NK-92 treated with Interleukin-12 subunit alpha and Interleukin-12 subunit beta, amount 100 ng/mL, for 24 hours (cell line): ENCODE measurements at regions not wholly inside any gene's neighbourhood (a gene's known extent, or its start where the extent isn't known, plus 50 kb on each side); places are given as distances from the start of the nearest gene placed in this dataset.
"Not testable (repeated sequence)": the region's sequence is repeated elsewhere in the genome, so short reads cannot be mapped to it uniquely, and the experiment has no call there.

ENCODE experiments used
- DNase-seq: peaks from one replicate; lab custom pipeline; 2025; lab: John Stamatoyannopoulos, UW

DNA sequence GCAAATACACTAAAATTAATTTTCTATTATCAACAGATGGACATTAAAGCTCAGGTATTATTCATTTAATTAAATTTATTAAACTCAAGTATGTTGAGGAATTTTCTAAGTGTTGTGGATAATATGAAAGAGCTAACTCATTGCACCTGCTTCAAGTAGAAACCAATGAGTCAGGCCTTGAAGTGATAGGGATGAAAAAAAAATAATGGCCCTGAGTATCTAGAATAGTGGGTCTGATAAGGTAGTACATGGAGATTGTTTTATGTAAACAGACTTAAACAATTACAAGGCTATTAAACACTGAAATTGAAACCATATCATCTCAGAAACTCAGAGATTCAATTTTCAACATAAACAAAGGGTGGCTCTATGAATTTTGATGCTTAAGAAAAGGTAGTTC is 857.1 kb upstream of the GBE1 start:
- DNase-seq: no peak

DNA sequence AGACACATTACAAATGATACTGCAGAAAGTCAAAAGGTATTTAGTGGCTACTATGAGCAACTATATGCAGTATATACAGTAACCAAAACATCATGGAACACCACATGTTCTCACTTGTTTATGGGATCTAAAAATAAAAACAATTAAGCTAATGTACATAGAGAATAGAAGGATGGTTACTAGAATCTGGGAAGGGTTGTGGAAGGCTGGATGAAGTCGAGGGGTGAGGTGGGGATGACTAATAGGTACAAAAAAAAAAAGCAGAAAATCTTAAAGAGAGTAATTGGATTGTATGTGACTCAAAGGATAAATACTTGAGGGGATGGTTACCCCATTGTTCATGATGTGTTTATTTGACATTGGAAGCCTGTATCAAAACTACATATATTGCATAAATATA is 848.8 kb upstream of the GBE1 start:
- DNase-seq: no peak

DNA sequence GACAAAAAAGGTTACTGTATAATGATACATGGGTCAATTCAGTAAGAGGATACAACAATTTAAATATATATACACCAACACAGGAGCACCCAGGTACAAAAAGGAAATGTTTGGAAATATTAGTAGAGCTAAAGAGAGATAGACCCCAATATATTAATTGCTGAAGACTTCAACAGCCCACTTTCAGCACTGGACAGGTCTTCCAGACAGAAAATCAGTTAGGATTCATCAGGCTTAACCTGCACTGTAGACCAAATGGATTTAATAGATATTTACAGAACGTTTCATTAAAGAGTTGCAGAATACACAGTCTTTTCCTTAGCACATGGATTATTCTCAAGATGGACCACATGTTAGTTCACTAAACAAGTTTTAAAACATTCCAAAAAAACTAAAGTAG is 845.9 kb upstream of the GBE1 start:
- DNase-seq: no peak

DNA sequence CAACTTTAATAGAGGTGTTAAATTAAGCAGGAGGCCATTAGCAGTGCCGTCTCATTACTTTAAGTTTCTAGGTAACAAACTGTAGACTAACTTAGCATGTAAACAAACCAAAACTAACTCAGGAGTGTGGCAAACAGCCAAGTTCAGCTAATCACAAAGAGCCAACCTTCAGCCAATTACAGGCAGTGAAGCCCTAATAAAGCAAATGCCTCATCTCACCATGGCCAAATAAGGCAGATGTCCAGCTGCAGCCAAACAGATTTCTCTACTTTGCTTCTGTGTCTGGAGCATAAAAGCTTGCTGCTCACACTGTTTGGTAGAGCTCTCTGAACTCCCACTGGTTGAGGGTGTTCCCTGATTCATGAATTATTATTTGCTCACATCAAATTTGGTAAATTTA is 835.4 kb upstream of the GBE1 start:
- no peak for DNase-seq

DNA sequence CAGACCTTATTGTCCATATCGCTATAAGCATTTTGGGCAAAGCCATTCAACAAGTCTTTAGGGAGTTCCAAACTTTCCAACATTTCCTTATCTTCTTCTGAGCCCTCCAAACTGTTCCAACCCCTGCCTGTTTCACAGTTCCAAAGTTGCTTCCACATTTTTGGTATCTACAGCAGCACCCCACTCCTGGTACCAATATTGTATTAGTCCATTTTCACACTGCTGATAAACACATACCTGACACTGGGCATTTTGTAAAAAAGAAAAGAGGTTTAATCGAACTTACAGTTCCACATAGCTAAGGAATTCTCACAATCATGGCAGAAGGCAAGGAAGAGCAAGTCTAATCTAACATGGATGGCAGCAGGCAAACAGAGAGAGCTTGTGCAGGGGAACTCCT is 834.1 kb upstream of the GBE1 start:
- DNase-seq: no peak

DNA sequence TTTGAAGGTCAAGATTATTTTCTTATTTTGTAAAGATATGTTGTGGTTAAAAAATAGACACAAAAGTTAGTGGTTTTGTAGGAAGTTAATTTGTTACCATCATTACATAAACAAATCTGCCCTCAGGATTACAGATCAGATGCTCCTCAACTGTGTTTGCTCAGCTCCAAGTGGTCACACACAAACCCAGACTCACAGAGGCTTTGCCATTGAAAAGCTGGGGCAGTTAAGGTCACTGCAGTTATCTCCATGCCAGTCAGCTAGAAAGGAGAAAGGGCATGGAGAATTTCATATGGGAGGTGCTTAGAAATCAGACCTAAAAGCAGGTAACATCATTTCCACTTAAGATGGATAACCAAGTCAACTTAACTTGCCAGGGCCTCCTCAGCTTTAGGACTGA is 825.7 kb upstream of the GBE1 start:
- no peak for DNase-seq

DNA sequence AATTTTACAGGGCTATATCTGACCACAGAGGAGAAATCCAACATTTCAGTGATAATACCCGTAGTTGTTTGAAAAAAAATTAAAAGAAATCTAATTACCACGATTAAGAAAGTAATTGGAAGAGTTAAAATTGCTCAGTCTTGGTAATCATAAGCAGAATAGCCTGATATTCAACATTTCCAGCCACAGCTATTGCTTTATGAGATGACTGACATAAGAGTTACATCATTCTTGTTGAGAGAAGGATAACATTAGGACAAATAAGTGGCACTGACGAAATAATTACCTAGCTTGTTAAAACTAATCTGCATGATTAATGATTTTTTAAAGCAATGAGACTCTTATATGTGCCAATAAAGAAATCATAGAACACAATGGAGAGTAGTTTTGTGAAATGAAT is 825.0 kb upstream of the GBE1 start:
- no peak for DNase-seq

DNA sequence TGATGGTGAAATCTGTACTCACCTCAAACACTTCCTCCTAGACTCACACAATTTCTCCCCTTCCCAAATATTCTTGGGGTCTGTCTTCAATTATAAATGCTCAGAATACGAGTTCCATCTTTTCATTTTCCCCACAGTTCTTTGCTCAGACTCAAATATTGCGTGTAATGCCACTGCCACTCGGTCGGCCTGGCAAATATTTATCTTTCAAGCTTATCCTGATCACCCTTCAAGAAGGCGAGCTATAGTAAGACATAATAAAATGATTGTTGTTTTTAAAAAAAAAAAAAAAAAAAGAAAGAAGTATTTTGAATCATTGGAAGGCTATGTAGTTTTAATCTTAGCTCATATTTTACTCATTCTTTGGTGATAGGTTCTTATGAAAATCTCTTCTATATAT is 824.6 kb upstream of the GBE1 start:
- DNase-seq: not testable (repeated sequence)

DNA sequence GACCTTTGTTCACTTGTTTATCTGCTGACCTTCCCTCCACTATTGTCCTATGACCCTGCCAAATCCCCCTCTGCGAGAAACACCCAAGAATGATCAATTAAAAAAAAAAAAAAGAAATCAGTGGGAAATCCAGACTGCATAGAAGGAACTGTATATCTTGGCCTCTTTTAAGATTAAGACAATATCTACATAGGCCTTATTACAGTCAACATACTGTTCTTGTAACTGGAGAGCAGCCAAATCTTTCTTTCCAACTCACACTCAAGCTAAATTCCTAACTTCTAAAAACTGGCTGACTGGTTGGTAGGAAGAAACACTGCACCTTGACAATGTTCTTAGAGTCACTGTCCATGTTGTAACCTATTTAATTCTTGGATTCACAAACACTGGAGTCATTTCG is 824.1 kb upstream of the GBE1 start:
- not testable (repeated sequence) for DNase-seq

DNA sequence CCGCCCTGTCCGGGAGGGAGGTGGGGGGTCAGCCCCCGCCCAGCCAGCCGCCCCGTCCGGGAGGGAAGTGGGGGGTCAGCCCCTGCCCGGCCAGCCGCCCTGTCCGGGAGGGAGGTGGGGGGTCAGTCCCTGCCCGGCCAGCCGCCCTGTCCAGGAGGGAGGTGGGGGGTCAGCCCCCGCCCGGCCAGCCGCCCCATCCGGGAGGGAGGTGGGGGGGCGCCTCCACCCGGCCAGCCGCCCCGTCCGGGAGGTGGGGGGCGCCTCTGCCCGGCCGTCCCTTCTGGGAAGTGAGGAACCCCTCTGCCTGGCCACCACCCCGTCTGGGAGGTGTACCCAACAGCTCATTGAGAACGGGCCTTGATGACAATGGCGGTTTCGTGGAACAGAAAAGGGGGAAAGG is 823.4 kb upstream of the GBE1 start:
- not testable (repeated sequence) for DNase-seq

DNA sequence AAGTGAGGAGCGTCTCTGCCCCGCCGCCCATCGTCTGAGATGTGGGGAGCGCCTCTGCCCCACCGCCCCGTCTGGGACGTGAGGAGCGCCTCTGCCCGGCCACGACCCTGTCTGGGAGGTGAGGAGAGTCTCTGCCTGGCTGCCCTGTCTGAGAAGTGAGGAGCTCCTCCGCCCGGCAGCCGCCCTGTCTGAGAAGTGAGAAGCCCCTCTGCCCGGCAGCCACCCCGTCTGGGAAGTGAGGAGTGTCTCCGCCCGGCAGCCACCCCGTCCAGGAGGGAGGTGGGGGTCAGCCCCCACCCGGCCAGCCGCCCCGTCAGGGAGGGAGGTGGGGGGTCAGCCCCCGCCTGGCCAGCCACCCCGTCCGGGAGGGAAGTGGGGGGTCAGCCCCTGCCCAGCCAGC is 823.0 kb upstream of the GBE1 start:
- not testable (repeated sequence) for DNase-seq

DNA sequence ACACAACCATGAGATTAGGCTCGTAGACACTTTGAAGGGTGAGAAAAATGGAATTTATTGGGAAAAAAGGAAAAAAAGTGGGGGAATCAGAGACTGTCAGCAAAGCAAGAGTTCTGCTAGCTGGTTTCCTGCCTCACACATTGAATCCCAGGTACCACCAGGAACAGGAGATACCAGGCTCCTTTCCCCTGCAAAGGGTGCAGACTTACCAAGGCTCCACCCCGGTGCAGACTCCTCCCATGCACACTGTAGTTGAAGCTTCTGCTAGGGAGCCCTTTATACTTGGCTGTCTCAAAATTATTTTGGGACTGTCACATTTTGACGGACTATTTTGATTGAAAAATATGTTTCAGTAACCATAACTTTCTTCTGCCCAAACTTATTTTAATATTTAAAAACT is 819.9 kb upstream of the GBE1 start:
- no peak for DNase-seq

DNA sequence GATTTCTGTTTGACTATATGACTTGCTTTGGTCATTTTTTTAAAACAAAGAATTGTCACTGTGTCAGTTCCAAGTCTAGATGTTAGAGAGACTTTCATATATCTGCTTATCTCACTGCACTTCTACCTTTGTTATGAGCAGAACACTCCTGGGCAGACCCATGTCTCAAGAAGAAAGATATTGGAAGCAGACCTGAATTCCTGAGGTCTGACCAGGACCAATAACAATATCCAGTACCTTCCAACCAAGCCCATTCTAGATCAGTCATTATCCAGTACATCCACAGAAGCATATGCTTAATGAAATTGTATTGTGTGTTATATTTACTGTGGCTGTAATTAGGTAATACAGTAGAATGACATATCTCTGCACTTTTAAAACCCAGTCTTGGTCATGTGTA is 811.3 kb upstream of the GBE1 start:
- no peak for DNase-seq

DNA sequence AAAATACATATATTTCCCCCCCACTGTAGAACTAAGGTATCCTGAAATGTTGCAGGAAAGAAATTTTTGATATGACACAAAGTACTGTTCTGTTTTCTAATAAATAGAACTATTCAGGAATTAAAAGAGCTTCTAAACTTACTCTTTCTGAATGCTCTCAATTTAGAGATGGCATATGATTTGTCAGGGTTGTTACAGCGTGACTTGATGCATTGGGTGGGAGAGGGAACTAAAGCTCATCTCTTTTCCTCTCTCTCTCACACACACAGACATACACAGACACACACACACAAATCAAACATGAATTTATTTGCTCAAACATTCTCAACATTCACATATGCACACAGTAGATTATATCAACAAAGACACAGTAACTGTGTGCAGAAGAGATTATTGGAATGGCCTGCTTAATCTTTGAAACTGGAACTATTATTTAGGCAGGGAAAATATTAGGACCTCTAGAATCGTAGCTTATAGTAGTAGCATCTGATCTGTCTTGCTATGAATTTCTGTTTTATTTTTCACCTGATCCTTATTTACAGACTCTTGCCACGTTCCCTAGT is 807.4 kb upstream of the GBE1 start:
- DNase-seq: no peak

DNA sequence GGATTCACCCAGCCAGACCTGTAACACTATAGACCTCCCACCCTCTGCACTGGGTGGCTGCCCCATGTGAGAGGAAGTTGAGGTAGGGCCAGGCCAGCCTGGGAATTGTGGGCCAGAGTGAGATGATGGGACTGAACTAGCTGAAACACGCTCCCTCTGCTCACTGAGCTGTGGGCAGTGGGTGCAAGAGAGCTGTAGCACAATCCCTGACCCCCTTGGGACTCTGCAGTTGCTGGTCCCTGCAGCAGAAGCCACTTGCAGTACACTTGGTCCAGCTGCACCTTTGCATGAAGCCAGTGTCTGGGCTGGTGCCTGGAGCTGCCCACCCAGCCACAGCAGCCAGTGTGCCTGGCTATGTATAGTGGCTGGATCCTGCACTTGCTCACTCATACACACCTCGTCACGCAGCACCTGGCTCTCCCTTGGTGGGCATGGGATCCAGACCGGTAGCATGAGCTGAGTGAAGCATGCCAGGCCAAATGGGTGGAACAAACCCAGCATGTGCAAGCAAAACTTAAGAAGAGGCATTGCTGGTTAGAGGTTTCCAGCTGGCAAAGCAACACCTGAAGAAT is 805.7 kb upstream of the GBE1 start:
- DNase-seq: no peak

DNA sequence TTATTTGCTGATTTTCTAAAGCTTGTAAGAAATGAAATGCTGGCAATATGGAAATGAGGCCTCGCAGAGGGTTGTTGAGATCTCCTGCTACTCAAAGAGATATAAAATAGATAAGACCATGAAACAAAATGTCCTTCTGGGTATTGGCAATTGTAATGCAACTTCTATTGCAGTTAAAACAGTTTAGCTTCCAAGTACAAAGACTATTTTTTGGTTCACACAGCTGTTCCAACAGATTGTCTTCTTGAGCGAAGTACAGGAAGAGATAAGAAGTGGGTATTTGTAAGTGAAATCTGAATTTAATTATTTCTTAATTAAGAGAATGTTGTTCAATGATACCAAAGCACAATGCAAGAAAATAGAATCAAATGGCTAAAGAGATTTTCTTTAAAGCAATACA is 801.5 kb upstream of the GBE1 start:
- DNase-seq: no peak

DNA sequence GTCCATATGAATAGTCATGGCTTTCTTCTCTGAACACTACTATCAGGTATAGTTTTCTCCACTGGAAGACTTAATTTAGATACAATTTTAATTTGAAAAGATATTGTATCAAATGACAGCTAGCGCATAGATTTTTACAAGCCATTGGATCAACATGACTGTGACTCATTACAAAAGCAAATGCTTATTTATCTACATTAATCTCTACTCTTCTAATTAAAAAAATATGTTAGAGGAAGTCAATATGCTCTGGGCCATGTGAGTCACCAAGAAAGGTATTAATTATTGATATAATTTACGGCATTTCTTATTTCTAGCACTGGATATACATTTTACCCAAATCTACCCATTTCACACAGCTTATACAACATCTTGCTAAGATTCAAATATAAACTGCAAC is 800.3 kb upstream of the GBE1 start:
- no peak for DNase-seq

DNA sequence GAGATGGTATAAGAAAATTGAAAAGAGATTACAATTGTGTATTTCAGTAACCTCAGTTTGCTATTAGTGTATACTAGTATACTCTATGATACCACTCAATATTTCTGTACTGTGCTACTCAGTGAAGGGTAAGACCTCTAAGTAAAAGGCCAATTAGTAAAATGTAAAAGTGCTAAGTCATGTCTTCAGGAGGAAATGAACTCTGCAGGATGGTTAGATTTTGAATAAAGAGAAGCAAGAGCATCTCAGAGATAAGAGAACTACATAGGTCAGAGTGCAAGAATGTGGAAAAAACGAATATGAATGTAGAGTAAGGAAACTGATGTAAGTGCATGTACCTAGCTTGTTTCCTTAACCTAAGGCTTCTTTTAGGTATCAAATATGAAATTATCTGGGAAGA is 796.6 kb upstream of the GBE1 start:
- DNase-seq: no peak

DNA sequence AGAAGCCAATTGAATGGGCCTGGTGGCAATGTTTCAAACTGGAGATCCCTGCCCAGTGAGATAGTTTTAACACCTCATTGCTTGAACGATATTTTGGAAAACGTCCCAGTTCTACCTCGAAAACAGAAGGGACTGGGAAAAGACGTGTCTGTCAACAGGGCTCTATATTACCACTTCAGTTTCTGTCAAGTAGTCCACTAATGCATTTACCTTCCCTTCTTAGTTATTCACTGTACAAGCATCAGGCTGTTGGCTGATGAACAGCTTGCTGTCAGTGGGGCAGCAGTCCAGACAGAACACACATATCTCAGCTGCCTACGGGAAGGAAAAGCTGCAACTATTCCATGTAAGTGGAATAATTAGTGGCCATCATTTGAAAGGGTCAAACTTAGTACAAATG is 794.7 kb upstream of the GBE1 start:
- no peak for DNase-seq

DNA sequence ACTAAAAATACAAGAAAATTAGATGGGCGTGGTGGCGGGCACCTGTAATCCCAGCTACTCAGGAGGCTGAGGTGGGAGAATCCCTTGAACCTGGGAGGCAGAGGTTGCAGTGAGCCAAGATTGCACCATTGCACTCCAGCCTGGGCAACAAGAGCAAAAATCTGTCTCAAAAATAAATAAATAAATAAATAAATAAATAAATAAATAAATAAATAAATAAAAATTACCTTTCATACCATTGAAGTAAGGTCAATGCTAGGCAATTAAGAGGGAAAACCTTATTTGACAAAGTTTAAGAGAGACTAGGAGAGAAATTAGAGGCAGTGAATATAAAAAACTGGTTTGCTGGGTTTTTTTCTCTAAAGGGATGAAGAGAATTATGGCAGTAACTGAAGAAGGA is 781.1 kb upstream of the GBE1 start:
- not testable (repeated sequence) for DNase-seq

DNA sequence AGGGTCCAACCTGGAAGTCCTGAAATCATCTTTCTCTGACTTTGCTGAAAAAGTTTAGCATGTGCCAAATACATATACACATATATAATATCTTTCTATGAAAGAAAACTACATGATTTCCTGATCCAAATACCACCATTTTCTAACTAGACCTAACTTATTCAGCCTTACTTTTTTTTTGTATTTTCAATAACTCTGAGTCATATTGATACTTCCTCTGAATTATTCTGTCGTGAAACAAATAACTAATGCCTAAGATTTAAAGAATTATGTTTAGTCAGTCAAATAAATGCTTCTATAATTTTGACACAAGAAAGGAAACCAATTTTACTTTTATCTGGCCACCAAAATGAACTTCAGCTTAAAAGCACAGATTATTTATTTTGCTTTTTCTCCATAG is 760.2 kb upstream of the GBE1 start:
- no peak for DNase-seq

DNA sequence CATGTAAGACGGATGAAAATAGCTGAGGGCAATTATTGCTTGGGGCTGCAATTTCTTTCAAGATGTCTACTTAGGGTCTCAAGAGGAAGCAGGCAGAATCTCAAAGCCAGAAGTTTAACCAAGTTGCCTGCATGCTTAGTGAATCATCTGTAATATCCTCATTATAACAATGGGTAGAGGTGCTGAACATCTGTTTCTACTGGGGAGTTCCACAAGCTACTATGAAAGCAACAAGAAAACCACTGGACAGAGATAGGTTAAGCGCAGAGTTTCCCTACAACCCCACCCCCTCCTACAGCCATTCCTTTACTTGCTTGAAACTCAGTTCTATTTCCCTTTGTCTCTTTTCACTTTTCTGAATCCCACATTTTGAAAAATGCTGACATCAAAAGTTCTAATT is 759.4 kb upstream of the GBE1 start:
- no peak for DNase-seq

DNA sequence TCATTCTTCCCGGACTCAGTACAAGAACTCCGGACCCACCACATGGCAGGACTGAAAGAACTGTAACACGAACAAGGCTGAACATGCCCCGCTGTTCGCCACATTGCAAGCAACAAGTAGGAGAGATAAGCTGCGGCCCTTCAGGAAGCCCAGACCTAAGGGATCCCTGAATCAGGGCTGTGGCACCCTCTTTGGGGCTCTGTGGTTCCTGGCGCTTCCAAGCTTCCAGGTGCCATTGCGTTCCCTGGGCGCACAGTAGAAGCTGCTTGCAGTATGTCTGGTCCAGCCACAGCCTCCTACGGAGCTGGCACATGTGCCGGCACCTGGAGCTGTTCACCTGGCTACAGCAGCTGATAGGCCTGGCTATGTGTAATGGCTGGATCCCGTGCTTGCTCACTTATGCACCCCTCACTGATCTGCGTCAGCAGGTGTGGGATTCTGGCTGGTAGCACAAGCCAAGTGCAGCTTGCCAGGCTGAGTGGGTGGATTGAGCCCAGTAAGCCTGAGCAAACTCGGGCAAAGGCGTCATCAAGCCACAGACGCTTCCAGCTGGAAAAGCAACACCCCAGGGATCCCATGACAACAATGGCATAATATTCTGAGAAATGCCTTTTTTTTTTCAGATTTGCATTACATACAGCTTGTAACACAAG is 748.6 kb upstream of the GBE1 start:
- no peak for DNase-seq
